K562 (cell line): ENCODE measurements at regions not wholly inside any gene's neighbourhood (a gene's known extent, or its start where the extent isn't known, plus 50 kb on each side); places are given as distances from the start of the nearest gene placed in this dataset.

Source experiments
- ZNF76 ChIP-seq: fragments of 250-450 bp; sonication (Bioruptor Pico); IDR thresholded peaks from 2 replicates; pipeline ENCODE4 v1.4.0; 2020; ENCODE audit warnings: mild to moderate bottlenecking, moderate library complexity, borderline replicate concordance
- TF ChIP-seq, protein P1 (sequence below): sonication (generic); formaldehyde crosslinking; IDR thresholded peaks from 2 replicates; pipeline ENCODE4 v1.8.0; 2023; ENCODE audit warnings: missing genetic modification reagents, mild to moderate bottlenecking, borderline replicate concordance

DNA sequence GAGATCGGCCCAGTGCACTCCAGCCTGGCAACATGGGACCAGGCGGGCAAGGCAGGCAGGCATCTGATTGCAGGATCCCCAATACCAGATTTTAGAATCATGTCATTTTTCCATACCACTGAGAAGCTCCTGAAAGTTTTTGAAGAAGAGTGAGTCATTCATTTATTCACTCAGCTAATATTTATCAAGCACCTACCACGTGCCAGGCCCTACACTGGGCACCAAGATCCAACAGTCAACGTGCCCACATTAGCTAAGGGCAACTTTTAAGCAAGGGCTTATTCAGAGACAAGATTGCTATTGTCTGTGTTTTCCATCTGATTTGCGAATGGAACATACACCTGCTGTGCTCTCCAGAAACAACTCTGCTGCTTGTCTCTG is 126.8 kb upstream of the LGALSL start:
- TF ChIP-seq, protein P1, sequence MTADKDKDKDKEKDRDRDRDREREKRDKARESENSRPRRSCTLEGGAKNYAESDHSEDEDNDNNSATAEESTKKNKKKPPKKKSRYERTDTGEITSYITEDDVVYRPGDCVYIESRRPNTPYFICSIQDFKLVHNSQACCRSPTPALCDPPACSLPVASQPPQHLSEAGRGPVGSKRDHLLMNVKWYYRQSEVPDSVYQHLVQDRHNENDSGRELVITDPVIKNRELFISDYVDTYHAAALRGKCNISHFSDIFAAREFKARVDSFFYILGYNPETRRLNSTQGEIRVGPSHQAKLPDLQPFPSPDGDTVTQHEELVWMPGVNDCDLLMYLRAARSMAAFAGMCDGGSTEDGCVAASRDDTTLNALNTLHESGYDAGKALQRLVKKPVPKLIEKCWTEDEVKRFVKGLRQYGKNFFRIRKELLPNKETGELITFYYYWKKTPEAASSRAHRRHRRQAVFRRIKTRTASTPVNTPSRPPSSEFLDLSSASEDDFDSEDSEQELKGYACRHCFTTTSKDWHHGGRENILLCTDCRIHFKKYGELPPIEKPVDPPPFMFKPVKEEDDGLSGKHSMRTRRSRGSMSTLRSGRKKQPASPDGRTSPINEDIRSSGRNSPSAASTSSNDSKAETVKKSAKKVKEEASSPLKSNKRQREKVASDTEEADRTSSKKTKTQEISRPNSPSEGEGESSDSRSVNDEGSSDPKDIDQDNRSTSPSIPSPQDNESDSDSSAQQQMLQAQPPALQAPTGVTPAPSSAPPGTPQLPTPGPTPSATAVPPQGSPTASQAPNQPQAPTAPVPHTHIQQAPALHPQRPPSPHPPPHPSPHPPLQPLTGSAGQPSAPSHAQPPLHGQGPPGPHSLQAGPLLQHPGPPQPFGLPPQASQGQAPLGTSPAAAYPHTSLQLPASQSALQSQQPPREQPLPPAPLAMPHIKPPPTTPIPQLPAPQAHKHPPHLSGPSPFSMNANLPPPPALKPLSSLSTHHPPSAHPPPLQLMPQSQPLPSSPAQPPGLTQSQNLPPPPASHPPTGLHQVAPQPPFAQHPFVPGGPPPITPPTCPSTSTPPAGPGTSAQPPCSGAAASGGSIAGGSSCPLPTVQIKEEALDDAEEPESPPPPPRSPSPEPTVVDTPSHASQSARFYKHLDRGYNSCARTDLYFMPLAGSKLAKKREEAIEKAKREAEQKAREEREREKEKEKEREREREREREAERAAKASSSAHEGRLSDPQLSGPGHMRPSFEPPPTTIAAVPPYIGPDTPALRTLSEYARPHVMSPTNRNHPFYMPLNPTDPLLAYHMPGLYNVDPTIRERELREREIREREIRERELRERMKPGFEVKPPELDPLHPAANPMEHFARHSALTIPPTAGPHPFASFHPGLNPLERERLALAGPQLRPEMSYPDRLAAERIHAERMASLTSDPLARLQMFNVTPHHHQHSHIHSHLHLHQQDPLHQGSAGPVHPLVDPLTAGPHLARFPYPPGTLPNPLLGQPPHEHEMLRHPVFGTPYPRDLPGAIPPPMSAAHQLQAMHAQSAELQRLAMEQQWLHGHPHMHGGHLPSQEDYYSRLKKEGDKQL (CRISPR knock-in tag): no peak
- TF ChIP-seq ZNF76 (CRISPR knock-in tag): no peak
